ENCODE measurements at regions not wholly inside any gene's neighbourhood (a gene's known extent, or its start where the extent isn't known, plus 50 kb on each side); places are given as distances from the start of the nearest gene placed in this dataset.

DNA sequence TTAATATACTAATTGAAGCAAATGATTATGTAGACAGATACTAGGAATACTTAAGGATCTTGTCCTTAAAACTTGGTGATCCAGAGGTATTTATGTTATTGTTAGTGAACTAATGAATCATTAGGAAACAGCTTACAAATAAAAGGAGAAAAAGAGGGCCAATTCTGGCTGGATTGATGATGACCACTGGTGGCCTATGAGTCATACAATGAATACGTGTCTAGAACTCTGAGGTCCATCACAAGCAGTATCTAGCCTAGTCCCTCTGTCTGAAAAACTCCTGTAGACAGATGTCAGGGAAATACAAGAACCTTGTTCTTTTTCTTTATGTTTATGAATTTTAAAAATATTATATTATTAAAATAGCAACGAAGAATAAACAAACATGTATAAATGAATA is 51.7 kb upstream of the RTL1 start:
- Histone ChIP-seq H3K36me3 (ENCODE audit: control insufficient read depth in 4 of 4, insufficient read depth in 4 of 4, low read length in 4 of 4) (peaks cover 0 to 8% (median 1%) of the 10 kb centered on the region in 4 donors), H3K9ac (ENCODE audit: insufficient read depth in 1 of 2, low read length in 2 of 2) (no peak overlapping the region), H3K27me3 (ENCODE audit: control insufficient read depth in 3 of 3, insufficient read depth in 3 of 3, low read length in 2 of 3) (no peaks in the 10 kb centered on the region), H3K4me3 (no peak overlapping the region), H3K4me1 (ENCODE audit: control insufficient read depth in 5 of 5, insufficient read depth in 5 of 5, low read length in 5 of 5) (no peaks in the 10 kb centered on the region), H3K9me3 (ENCODE audit: control insufficient read depth in 4 of 4, insufficient read depth in 3 of 4, low read length in 3 of 4) (no peaks in the 10 kb centered on the region), H3K27ac (ENCODE audit: low read depth in 1 of 2, low read length in 1 of 2) (no peak overlapping the region)
- no peak for TF ChIP-seq CTCF (IDR thresholded peaks at IDR 0.05; ENCODE audit: control extremely low read depth, extremely low read depth)
- WGBS, 2 donors, result 72 to 77% methylated on average over 2 of the region's 2 CpGs
- no peak for DNase-seq
- ATAC-seq (ENCODE audit: insufficient read depth, low FRiP score), result no peak

GRCh38 chr14:100962494-100962893 is 59.0 kb upstream of the RTL1 start:
- ATAC-seq (ENCODE audit: insufficient read depth, low FRiP score) (no peak), DNase-seq (no peak)
- Histone ChIP-seq H3K9ac (ENCODE audit: insufficient read depth in 1 of 2, low read length in 2 of 2) (no peak overlapping the region), H3K4me1 (ENCODE audit: control insufficient read depth in 5 of 5, insufficient read depth in 5 of 5, low read length in 5 of 5) (no peaks in the 10 kb centered on the region), H3K9me3 (ENCODE audit: control insufficient read depth in 4 of 4, insufficient read depth in 3 of 4, low read length in 3 of 4) (peaks cover 0 to 3% (median 0%) of the 10 kb centered on the region in 4 donors), H3K27me3 (ENCODE audit: control insufficient read depth in 3 of 3, insufficient read depth in 3 of 3, low read length in 2 of 3) (no peaks in the 10 kb centered on the region), H3K4me3 (no peak overlapping the region), H3K36me3 (ENCODE audit: control insufficient read depth in 4 of 4, insufficient read depth in 4 of 4, low read length in 4 of 4) (peaks cover 0 to 10% (median 1%) of the 10 kb centered on the region in 4 donors), H3K27ac (ENCODE audit: low read depth in 1 of 2, low read length in 1 of 2) (no peak overlapping the region)
- WGBS, 2 donors, result 0% methylated on average over 1 of the region's 1 CpG
- TF ChIP-seq CTCF (IDR thresholded peaks at IDR 0.05; ENCODE audit: control extremely low read depth, extremely low read depth), result no peak

- Histone ChIP-seq H3K4me3 (no peak overlapping the region), H3K27me3 (ENCODE audit: control insufficient read depth in 3 of 3, insufficient read depth in 3 of 3, low read length in 2 of 3) (no peaks in the 10 kb centered on the region), H3K4me1 (ENCODE audit: control insufficient read depth in 5 of 5, insufficient read depth in 5 of 5, low read length in 5 of 5) (no peaks in the 10 kb centered on the region), H3K9ac (ENCODE audit: insufficient read depth in 1 of 2, low read length in 2 of 2) (no peak overlapping the region), H3K9me3 (ENCODE audit: control insufficient read depth in 4 of 4, insufficient read depth in 3 of 4, low read length in 3 of 4) (peaks cover 0 to 3% (median 0%) of the 10 kb centered on the region in 4 donors), H3K36me3 (ENCODE audit: control insufficient read depth in 4 of 4, insufficient read depth in 4 of 4, low read length in 4 of 4) (peaks cover 0 to 5% (median 0%) of the 10 kb centered on the region in 4 donors), H3K27ac (ENCODE audit: low read depth in 1 of 2, low read length in 1 of 2) (no peak overlapping the region)
- no peak for DNase-seq
- no peak for ATAC-seq (ENCODE audit: insufficient read depth, low FRiP score)
- no peak for TF ChIP-seq CTCF (IDR thresholded peaks at IDR 0.05; ENCODE audit: control extremely low read depth, extremely low read depth)
- 90 to 94% methylated on average over 8 of the region's 8 CpGs for WGBS, 2 donors
These were observed 61.8 kb upstream of the RTL1 start for GRCh38 chr14:100965296-100965695.

- no peaks in the 10 kb centered on the region for H3K4me1 ChIP-seq (ENCODE audit: control insufficient read depth in 5 of 5, insufficient read depth in 5 of 5, low read length in 5 of 5)
- 80 to 83% methylated on average over 3 of the region's 3 CpGs for WGBS, 2 donors
- no peak overlapping the region for H3K27ac ChIP-seq (ENCODE audit: low read depth in 1 of 2, low read length in 1 of 2)
- H3K36me3 ChIP-seq (ENCODE audit: control insufficient read depth in 4 of 4, insufficient read depth in 4 of 4, low read length in 4 of 4), result peaks cover 0 to 4% (median 0%) of the 10 kb centered on the region in 4 donors
- H3K27me3 ChIP-seq (ENCODE audit: control insufficient read depth in 3 of 3, insufficient read depth in 3 of 3, low read length in 2 of 3), result no peaks in the 10 kb centered on the region
- no peak for TF ChIP-seq CTCF (IDR thresholded peaks at IDR 0.05; ENCODE audit: control extremely low read depth, extremely low read depth)
- no peak for DNase-seq
- H3K9me3 ChIP-seq (ENCODE audit: control insufficient read depth in 4 of 4, insufficient read depth in 3 of 4, low read length in 3 of 4), result peaks cover 0 to 3% (median 0%) of the 10 kb centered on the region in 4 donors
- H3K9ac ChIP-seq (ENCODE audit: insufficient read depth in 1 of 2, low read length in 2 of 2), result no peak overlapping the region
- H3K4me3 ChIP-seq, result no peak overlapping the region
- ATAC-seq (ENCODE audit: insufficient read depth, low FRiP score), result no peak
These were observed 63.7 kb upstream of the RTL1 start for GRCh38 chr14:100967178-100967577.
